ENCODE measurements at regions not wholly inside any gene's neighbourhood (a gene's known extent, or its start where the extent isn't known, plus 50 kb on each side); places are given as distances from the start of the nearest gene placed in this dataset.

GRCh38 chr4:133467290-133467947 lies 318.3 kb downstream of the PCDH10 start:
- DNase-seq (ENCODE audit: low read depth), result no peak

- DNase-seq (ENCODE audit: low read depth), result no peak
Observed at GRCh38 chr4:133465022-133465421, 315.9 kb downstream of the PCDH10 start.

GRCh38 chr4:133464311-133464710 lies 315.2 kb downstream of the PCDH10 start:
- no peak for DNase-seq (ENCODE audit: low read depth)

GRCh38 chr4:133452678-133453077 lies 303.6 kb downstream of the PCDH10 start:
- DNase-seq (ENCODE audit: low read depth), result no peak

- no peak for DNase-seq (ENCODE audit: low read depth)
Observed at GRCh38 chr4:133450813-133451212, 301.7 kb downstream of the PCDH10 start.

- DNase-seq (ENCODE audit: low read depth), result no peak
Observed at GRCh38 chr4:133440404-133440803, 291.3 kb downstream of the PCDH10 start.

- DNase-seq (ENCODE audit: low read depth), result no peak
Observed at GRCh38 chr4:133439830-133440229, 290.7 kb downstream of the PCDH10 start.

GRCh38 chr4:133424605-133425004 lies 275.5 kb downstream of the PCDH10 start:
- DNase-seq (ENCODE audit: low read depth), result no peak

- peak; percentile 58 for DNase-seq (ENCODE audit: low read depth)
Observed at GRCh38 chr4:133403913-133404312, 254.8 kb downstream of the PCDH10 start.

- no peak for DNase-seq (ENCODE audit: low read depth)
Observed at GRCh38 chr4:133402616-133403015, 253.5 kb downstream of the PCDH10 start.

- no peak for DNase-seq (ENCODE audit: low read depth)
Observed at GRCh38 chr4:133394971-133395627, 246.0 kb downstream of the PCDH10 start.

- DNase-seq (ENCODE audit: low read depth), result no peak
Observed at GRCh38 chr4:133390198-133390855, 241.2 kb downstream of the PCDH10 start.

- DNase-seq (ENCODE audit: low read depth), result no peak
Observed at GRCh38 chr4:133389029-133389428, 239.9 kb downstream of the PCDH10 start.

GRCh38 chr4:133385161-133385954 lies 236.3 kb downstream of the PCDH10 start:
- DNase-seq (ENCODE audit: low read depth), result no peak

- DNase-seq (ENCODE audit: low read depth), result no peak
Observed at GRCh38 chr4:133379681-133380438, 230.8 kb downstream of the PCDH10 start.

GRCh38 chr4:133377286-133377685 lies 228.2 kb downstream of the PCDH10 start:
- DNase-seq (ENCODE audit: low read depth), result no peak

GRCh38 chr4:133372699-133373098 lies 223.6 kb downstream of the PCDH10 start:
- DNase-seq (ENCODE audit: low read depth), result no peak

GRCh38 chr4:133355633-133356032 lies 206.5 kb downstream of the PCDH10 start:
- no peak for DNase-seq (ENCODE audit: low read depth)

GRCh38 chr4:133347409-133347808 lies 198.3 kb downstream of the PCDH10 start:
- no peak for DNase-seq (ENCODE audit: low read depth)

GRCh38 chr4:133324491-133324890 lies 175.4 kb downstream of the PCDH10 start:
- DNase-seq (ENCODE audit: low read depth), result no peak

- DNase-seq (ENCODE audit: low read depth), result no peak
Observed at GRCh38 chr4:133323670-133324069, 174.6 kb downstream of the PCDH10 start.
